ENCODE measurements at regions not wholly inside any gene's neighbourhood (a gene's known extent, or its start where the extent isn't known, plus 50 kb on each side); places are given as distances from the start of the nearest gene placed in this dataset.

DNA sequence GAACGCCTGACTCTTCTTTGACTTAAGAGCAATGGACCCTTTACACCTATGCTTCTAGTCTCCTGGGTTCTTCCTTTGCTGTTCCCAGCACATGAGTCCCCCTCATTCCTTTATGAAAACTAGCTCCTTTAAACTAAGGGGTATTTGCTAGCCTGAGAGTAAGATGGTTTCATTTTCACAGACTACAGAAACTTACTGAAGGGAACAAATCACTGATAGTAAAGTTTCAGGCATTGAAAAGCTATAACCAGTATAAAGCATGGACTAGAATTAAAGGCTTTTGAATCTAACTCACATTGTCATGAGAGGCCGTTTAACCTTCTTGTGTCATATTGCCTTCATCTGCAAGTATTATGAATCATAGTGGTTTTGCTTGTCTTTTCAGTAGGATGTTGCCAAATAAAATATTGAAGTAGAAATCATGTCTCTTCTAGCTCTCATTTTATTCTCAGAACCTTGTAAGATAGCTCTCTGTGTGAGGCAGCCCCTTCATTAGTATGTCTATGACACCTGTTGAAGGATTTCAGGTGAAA, 765.9 kb downstream of the NR2F2 start:
- DNase-seq, result no peak
- no peak overlapping the region for H3K4me3 ChIP-seq
- no peaks in the 10 kb centered on the region for H3K4me1 ChIP-seq
- 54 to 69% methylated on average over 2 of the region's 2 CpGs for WGBS, 2 donors
- no peak for TF ChIP-seq POLR2A (IDR thresholded peaks at IDR 0.05)
- TF ChIP-seq POLR2AphosphoS5 (IDR thresholded peaks at IDR 0.05), result no peak
- TF ChIP-seq, protein P1, sequence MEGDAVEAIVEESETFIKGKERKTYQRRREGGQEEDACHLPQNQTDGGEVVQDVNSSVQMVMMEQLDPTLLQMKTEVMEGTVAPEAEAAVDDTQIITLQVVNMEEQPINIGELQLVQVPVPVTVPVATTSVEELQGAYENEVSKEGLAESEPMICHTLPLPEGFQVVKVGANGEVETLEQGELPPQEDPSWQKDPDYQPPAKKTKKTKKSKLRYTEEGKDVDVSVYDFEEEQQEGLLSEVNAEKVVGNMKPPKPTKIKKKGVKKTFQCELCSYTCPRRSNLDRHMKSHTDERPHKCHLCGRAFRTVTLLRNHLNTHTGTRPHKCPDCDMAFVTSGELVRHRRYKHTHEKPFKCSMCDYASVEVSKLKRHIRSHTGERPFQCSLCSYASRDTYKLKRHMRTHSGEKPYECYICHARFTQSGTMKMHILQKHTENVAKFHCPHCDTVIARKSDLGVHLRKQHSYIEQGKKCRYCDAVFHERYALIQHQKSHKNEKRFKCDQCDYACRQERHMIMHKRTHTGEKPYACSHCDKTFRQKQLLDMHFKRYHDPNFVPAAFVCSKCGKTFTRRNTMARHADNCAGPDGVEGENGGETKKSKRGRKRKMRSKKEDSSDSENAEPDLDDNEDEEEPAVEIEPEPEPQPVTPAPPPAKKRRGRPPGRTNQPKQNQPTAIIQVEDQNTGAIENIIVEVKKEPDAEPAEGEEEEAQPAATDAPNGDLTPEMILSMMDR (IDR thresholded peaks at IDR 0.05), result no peak
- no peak for TF ChIP-seq EP300 (IDR thresholded peaks at IDR 0.05)
- H3K9me3 ChIP-seq, result no peaks in the 10 kb centered on the region
- no peak for ATAC-seq (ENCODE audit: low FRiP score in 2 of 2)
- no peaks in the 10 kb centered on the region for H3K27me3 ChIP-seq
- H3K36me3 ChIP-seq, result no peaks in the 10 kb centered on the region
- H3K27ac ChIP-seq, result no peak overlapping the region

DNA sequence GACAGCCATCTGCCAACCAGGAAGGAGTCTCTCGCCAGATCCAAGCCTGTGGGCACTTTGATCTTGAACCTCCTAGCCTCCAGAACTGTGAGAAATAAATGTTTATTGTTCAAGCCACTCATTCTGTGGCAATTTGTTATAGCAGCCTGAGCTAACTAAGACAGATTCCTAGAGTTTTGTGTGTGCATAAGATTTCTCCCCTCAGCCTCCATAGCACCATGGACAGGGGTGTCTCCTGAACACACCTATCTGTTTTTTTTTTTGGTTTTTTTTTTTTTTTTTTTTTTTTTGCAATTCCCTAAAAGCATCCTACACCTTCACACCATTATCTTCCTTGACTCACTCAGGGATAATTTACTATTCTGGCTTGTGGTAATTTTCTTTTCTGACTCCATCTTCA, 768.5 kb downstream of the NR2F2 start:
- Histone ChIP-seq H3K4me3 (no peak overlapping the region), H3K4me1 (no peaks in the 10 kb centered on the region), H3K9me3 (no peaks in the 10 kb centered on the region), H3K27me3 (no peaks in the 10 kb centered on the region), H3K27ac (no peak overlapping the region), H3K36me3 (no peaks in the 10 kb centered on the region)
- TF ChIP-seq POLR2AphosphoS5 (IDR thresholded peaks at IDR 0.05) (no peak), EP300 (IDR thresholded peaks at IDR 0.05) (no peak), POLR2A (IDR thresholded peaks at IDR 0.05) (no peak)
- TF ChIP-seq, protein P1 (IDR thresholded peaks at IDR 0.05), result no peak
- 75 to 79% methylated on average over 1 of the region's 1 CpG for WGBS, 2 donors
- ATAC-seq (ENCODE audit: low FRiP score in 2 of 2), result no peak
- no peak for DNase-seq

DNA sequence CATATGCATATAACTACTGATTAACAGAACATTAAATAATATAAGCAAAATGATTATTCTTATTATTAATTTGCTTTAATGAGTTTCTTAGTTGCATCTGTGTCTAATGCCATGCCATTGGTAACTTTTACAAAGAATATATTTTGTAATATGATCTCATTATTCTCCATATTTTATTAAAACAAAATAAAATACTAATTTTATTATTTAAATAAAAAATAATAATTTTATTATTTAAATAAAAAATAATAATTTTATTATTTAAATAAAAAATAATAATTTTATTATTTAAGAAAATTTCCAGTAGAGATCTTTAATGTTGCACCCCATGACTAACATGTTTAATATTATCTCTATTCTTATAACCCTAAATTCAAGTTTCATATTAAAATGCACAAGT, 771.1 kb downstream of the NR2F2 start:
- ATAC-seq (ENCODE audit: low FRiP score in 2 of 2) (no peak), DNase-seq (no peak)
- H3K27me3 ChIP-seq, result no peaks in the 10 kb centered on the region
- no peak overlapping the region for H3K27ac ChIP-seq
- H3K36me3 ChIP-seq, result no peaks in the 10 kb centered on the region
- TF ChIP-seq POLR2A (IDR thresholded peaks at IDR 0.05), result no peak
- TF ChIP-seq EP300 (IDR thresholded peaks at IDR 0.05), result no peak
- TF ChIP-seq, protein P1 (IDR thresholded peaks at IDR 0.05), result no peak
- TF ChIP-seq POLR2AphosphoS5 (IDR thresholded peaks at IDR 0.05), result no peak
- no peak overlapping the region for H3K4me3 ChIP-seq
- peaks cover 0 to 3% (median 0%) of the 10 kb centered on the region in 4 donors for H3K9me3 ChIP-seq
- H3K4me1 ChIP-seq, result no peaks in the 10 kb centered on the region

DNA sequence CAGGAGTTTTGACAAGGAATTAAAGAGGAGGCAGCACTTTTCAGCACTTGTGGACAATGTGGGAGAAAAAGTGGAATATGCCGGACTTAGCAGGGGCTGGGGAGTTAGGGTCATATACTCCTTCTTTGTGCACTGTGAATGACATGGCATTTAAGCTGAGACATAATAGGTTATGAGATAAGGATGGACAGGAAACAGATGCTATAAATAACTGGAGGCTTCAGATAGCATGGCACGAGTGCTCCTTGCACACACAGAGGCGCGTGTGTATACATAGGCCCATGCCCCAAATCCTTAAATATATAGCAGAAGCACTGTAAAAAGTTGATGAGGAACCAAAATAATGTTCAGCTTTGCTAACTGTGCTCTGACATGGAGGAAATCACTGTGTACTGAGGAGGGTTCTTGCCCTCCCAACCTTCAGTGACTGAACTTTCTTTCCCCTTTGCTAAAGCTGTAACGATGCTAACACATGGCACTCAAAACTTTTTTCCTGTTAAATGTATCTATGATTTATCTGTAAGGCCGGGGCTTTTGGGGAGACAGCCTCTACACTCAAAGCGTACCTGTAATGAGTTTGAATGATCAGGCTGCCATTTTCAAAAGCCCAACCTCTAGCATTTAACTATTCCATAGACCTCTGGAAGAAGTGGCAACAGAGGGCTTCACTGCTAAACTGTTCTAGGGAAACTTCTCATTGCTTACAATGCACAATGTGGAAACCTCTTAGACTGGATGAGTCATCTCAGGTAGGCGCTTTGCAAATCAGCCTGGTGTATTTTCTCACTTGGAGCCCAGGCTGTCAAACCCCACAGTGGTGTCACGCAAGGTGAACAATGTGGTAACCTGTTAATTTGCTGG, 784.6 kb downstream of the NR2F2 start:
- Histone ChIP-seq H3K27ac (no peak overlapping the region), H3K4me1 (no peaks in the 10 kb centered on the region), H3K9me3 (peaks cover 0 to 7% (median 3%) of the 10 kb centered on the region in 4 donors), H3K4me3 (no peak overlapping the region), H3K27me3 (no peaks in the 10 kb centered on the region), H3K36me3 (no peaks in the 10 kb centered on the region)
- DNase-seq (no peak), ATAC-seq (ENCODE audit: low FRiP score in 2 of 2) (no peak)
- WGBS, 2 donors, result 59 to 73% methylated on average over 7 to 9 of the region's 9 CpGs
- TF ChIP-seq EP300 (IDR thresholded peaks at IDR 0.05) (no peak), POLR2A (IDR thresholded peaks at IDR 0.05) (no peak), POLR2AphosphoS5 (IDR thresholded peaks at IDR 0.05) (no peak)
- TF ChIP-seq, protein P1 (IDR thresholded peaks at IDR 0.05), result no peak

DNA sequence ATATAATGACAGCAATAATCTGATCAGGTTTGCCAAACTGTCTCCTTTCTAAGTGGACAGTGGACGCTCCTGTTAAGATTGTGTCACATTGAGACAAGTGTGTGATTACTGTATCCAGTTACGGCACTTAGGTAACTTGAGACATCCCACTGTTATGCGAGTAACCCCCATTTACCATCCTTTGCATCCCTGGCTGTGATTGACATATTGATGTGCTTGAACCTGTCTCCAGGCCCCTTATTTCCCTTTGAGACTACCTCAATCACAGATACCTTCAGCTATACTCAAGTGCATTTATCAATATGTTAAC, 785.2 kb downstream of the NR2F2 start:
- 94 to 98% methylated on average over 3 of the region's 3 CpGs for WGBS, 2 donors
- no peak for ATAC-seq (ENCODE audit: low FRiP score in 2 of 2)

More for the DNA sequence above, 785.2 kb downstream of the NR2F2 start:
- Histone ChIP-seq H3K4me3 (no peak overlapping the region), H3K36me3 (no peaks in the 10 kb centered on the region), H3K4me1 (no peaks in the 10 kb centered on the region), H3K27ac (no peak overlapping the region), H3K27me3 (no peaks in the 10 kb centered on the region), H3K9me3 (peaks cover 0 to 7% (median 3%) of the 10 kb centered on the region in 4 donors)
- no peak for DNase-seq
- no peak for TF ChIP-seq POLR2A (IDR thresholded peaks at IDR 0.05)
- TF ChIP-seq, protein P1 (IDR thresholded peaks at IDR 0.05), result no peak
- TF ChIP-seq EP300 (IDR thresholded peaks at IDR 0.05), result no peak
- TF ChIP-seq POLR2AphosphoS5 (IDR thresholded peaks at IDR 0.05), result no peak
